ENCODE measurements at regions not wholly inside any gene's neighbourhood (a gene's known extent, or its start where the extent isn't known, plus 50 kb on each side); places are given as distances from the start of the nearest gene placed in this dataset.

GRCh38 chr5:156149213-156149612, 177.8 kb upstream of the SGCD start:
- Histone ChIP-seq H3K27ac (no peak overlapping the region), H3K4me3 (replicated peaks in 1 of 3) (no peak overlapping the region), H3K36me3 (no peaks in the 10 kb centered on the region), H3K27me3 (no peaks in the 10 kb centered on the region), H3K9me3 (no peaks in the 10 kb centered on the region), H3K4me1 (peaks cover 9 to 18% of the 10 kb centered on the region in 2 donors)
- intact Hi-C loops (cut with DNase I): no loop called here
- no peak for DNase-seq
- TF ChIP-seq POLR2A (IDR thresholded peaks at IDR 0.05) (no peak), CTCF (IDR thresholded peaks at IDR 0.05) (no peak)

DNA sequence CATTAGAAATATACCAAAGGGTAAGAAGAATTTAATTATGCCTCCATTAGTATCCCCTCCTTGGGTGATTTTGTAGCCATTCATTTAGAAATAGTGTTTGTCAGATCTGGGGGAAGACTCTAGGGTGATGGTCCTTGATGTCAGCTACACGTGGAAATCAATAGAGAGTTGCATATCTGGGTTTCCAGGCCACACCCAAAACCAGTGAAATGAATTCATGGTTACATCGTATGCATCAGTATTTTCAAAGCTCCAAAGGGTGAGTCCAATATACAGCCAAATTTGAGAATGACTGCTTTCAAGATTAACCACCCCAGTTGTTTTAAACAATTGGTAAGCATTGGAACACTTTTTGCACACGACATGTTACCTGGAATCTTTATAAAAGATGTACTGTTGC, 173.4 kb upstream of the SGCD start:
- intact Hi-C loops (cut with DNase I): no loop called here
- Histone ChIP-seq H3K36me3 (no peaks in the 10 kb centered on the region), H3K4me1 (peaks cover 22 to 35% of the 10 kb centered on the region in 2 donors), H3K27me3 (no peaks in the 10 kb centered on the region), H3K4me3 (replicated peaks in 1 of 3) (no peak overlapping the region), H3K27ac (peak overlapping the region in 1 of 3 donors; percentile 33), H3K9me3 (no peaks in the 10 kb centered on the region)
- no peak for TF ChIP-seq POLR2A (IDR thresholded peaks at IDR 0.05)
- no peak for TF ChIP-seq CTCF (IDR thresholded peaks at IDR 0.05)
- DNase-seq: no peak
- 68% methylated on average over 3 of the region's 3 CpGs for WGBS, 2 donors

- no peaks in the 10 kb centered on the region for H3K36me3 ChIP-seq
- intact Hi-C loops (cut with DNase I): no loop called here
- 86 to 89% methylated on average over 1 of the region's 1 CpG for WGBS, 2 donors
Measured at GRCh38 chr5:156154757-156155156, 172.2 kb upstream of the SGCD start.

DNA sequence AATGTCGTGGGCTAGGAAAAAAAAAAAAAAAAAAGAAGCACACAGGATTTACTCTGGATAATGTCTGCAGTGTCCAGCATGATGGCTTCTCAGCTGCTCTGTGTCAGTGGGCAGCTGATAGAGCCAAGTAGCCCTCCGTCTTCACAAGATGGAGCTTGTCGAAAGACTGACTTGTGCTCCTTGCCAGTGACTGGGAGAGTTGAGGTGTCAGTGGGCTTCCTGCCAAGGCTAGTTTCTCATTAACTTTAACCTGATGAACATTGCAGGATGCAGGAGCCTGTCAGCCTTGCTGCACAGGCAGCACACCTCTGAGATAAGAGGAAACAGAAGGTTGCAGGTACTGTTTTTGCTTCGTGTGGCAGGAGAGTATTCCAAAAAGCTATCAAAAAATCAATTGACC, 171.4 kb upstream of the SGCD start:
- H3K4me1 ChIP-seq: peaks cover 22 to 33% of the 10 kb centered on the region in 2 donors
- intact Hi-C loops (cut with DNase I): no loop called here
- 49 to 55% methylated on average over 4 of the region's 4 CpGs for WGBS, 2 donors
- TF ChIP-seq CTCF (IDR thresholded peaks at IDR 0.05) (no peak), POLR2A (IDR thresholded peaks at IDR 0.05) (no peak)
- H3K36me3 ChIP-seq: no peaks in the 10 kb centered on the region
- H3K4me3 ChIP-seq (replicated peaks in 1 of 3): no peak overlapping the region
- DNase-seq: no peak
- H3K27ac ChIP-seq: peak overlapping the region in 1 of 3 donors; percentile 39
- no peaks in the 10 kb centered on the region for H3K9me3 ChIP-seq
- H3K27me3 ChIP-seq: no peaks in the 10 kb centered on the region

More at GRCh38 chr5:156154757-156155156, 172.2 kb upstream of the SGCD start:
- DNase-seq: peak; percentile 29
- no peak for TF ChIP-seq POLR2A (IDR thresholded peaks at IDR 0.05)
- TF ChIP-seq CTCF (IDR thresholded peaks at IDR 0.05): no peak
- Histone ChIP-seq H3K27me3 (no peaks in the 10 kb centered on the region), H3K4me1 (peaks cover 22 to 35% of the 10 kb centered on the region in 2 donors), H3K9me3 (no peaks in the 10 kb centered on the region), H3K4me3 (replicated peaks in 1 of 3) (no peak overlapping the region), H3K27ac (peak overlapping the region in 2 of 3 donors; percentile 22 to 39)

GRCh38 chr5:156164306-156164705, 162.7 kb upstream of the SGCD start:
- Histone ChIP-seq H3K4me1 (no peaks in the 10 kb centered on the region), H3K4me3 (replicated peaks in 1 of 3) (no peak overlapping the region), H3K27me3 (no peaks in the 10 kb centered on the region), H3K36me3 (no peaks in the 10 kb centered on the region), H3K27ac (no peak overlapping the region), H3K9me3 (no peaks in the 10 kb centered on the region)
- WGBS, 2 donors: 93 to 99% methylated on average over 2 of the region's 2 CpGs
- TF ChIP-seq CTCF (IDR thresholded peaks at IDR 0.05) (no peak), POLR2A (IDR thresholded peaks at IDR 0.05) (no peak)
- DNase-seq: no peak
- intact Hi-C loops (cut with DNase I): no loop called here
